ENCODE measurements at regions not wholly inside any gene's neighbourhood (a gene's known extent, or its start where the extent isn't known, plus 50 kb on each side); places are given as distances from the start of the nearest gene placed in this dataset.

- Histone ChIP-seq H3K79me2 (ENCODE audit: insufficient read depth, low read length) (no peaks in the 10 kb centered on the region), H3K27ac (ENCODE audit: low read depth, low read length) (no peak overlapping the region), H3K4me3 (ENCODE audit: insufficient read depth, low read depth, low read length) (no peak overlapping the region), H3K36me3 (ENCODE audit: insufficient read depth, low read length) (no peaks in the 10 kb centered on the region), H3K27me3 (ENCODE audit: insufficient read depth, low read length) (no peaks in the 10 kb centered on the region), H3K4me1 (ENCODE audit: insufficient read depth, low read length) (no peaks in the 10 kb centered on the region), H3K9me3 (ENCODE audit: insufficient read depth, low read depth, low read length) (no peaks in the 10 kb centered on the region), H4K20me1 (ENCODE audit: insufficient read depth, low read length) (no peaks in the 10 kb centered on the region), H3K4me2 (ENCODE audit: low read length) (no peak overlapping the region), H2AFZ (ENCODE audit: low read depth, low read length) (no peak overlapping the region), H3K9ac (ENCODE audit: low read length) (no peak overlapping the region)
- DNase-seq (ENCODE audit: low read depth) (no peak), FAIRE-seq (no peak)
- no peaks in the 10 kb centered on the region for H3K9me3 Mint-ChIP-seq (ENCODE audit: unreplicated experiment)
- H3K27me3 Mint-ChIP-seq (ENCODE audit: low read depth, unreplicated experiment), result peaks cover 49% of the 10 kb centered on the region
- no peaks in the 10 kb centered on the region for H3K4me1 Mint-ChIP-seq (ENCODE audit: low read depth, unreplicated experiment)
- no peak overlapping the region for H3K4me3 Mint-ChIP-seq (ENCODE audit: unreplicated experiment)
- no peaks in the 10 kb centered on the region for H3K36me3 Mint-ChIP-seq (ENCODE audit: low read depth, unreplicated experiment)
- H3K27ac Mint-ChIP-seq (ENCODE audit: unreplicated experiment), result no peak overlapping the region
- TF ChIP-seq CTCF (IDR thresholded peaks at IDR 0.05; ENCODE audit: insufficient read depth, low read depth, low read length), result no peak
- TF ChIP-seq EZH2 (IDR thresholded peaks at IDR 0.05; ENCODE audit: insufficient read depth, low read length), result no peak
Observed at GRCh38 chr11:114776956-114777355, 98.6 kb downstream of the NXPE2 start.

GRCh38 chr11:114779189-114779588 lies 100.9 kb downstream of the NXPE2 start:
- H3K4me3 ChIP-seq (ENCODE audit: insufficient read depth, low read depth, low read length), result no peak overlapping the region
- no peak overlapping the region for H3K4me2 ChIP-seq (ENCODE audit: low read length)
- H3K36me3 Mint-ChIP-seq (ENCODE audit: low read depth, unreplicated experiment), result no peaks in the 10 kb centered on the region
- no peaks in the 10 kb centered on the region for H3K9me3 ChIP-seq (ENCODE audit: insufficient read depth, low read depth, low read length)
- H3K9me3 Mint-ChIP-seq (ENCODE audit: unreplicated experiment), result no peaks in the 10 kb centered on the region
- no peak for DNase-seq (ENCODE audit: low read depth)
- no peak overlapping the region for H3K27ac Mint-ChIP-seq (ENCODE audit: unreplicated experiment)
- no peak overlapping the region for H3K4me3 Mint-ChIP-seq (ENCODE audit: unreplicated experiment)
- peaks cover 42% of the 10 kb centered on the region for H3K27me3 Mint-ChIP-seq (ENCODE audit: low read depth, unreplicated experiment)
- no peak for FAIRE-seq
- H3K9ac ChIP-seq (ENCODE audit: low read length), result no peak overlapping the region
- no peak overlapping the region for H3K27ac ChIP-seq (ENCODE audit: low read depth, low read length)
- no peaks in the 10 kb centered on the region for H3K79me2 ChIP-seq (ENCODE audit: insufficient read depth, low read length)
- no peaks in the 10 kb centered on the region for H3K36me3 ChIP-seq (ENCODE audit: insufficient read depth, low read length)
- H2AFZ ChIP-seq (ENCODE audit: low read depth, low read length), result no peak overlapping the region
- H3K27me3 ChIP-seq (ENCODE audit: insufficient read depth, low read length), result no peaks in the 10 kb centered on the region
- H3K4me1 Mint-ChIP-seq (ENCODE audit: low read depth, unreplicated experiment), result peaks cover 4% of the 10 kb centered on the region
- TF ChIP-seq EZH2 (IDR thresholded peaks at IDR 0.05; ENCODE audit: insufficient read depth, low read length), result no peak
- TF ChIP-seq CTCF (IDR thresholded peaks at IDR 0.05; ENCODE audit: insufficient read depth, low read depth, low read length), result no peak
- H4K20me1 ChIP-seq (ENCODE audit: insufficient read depth, low read length), result no peaks in the 10 kb centered on the region
- no peaks in the 10 kb centered on the region for H3K4me1 ChIP-seq (ENCODE audit: insufficient read depth, low read length)

GRCh38 chr11:114782650-114783310 lies 104.5 kb downstream of the NXPE2 start:
- H3K9me3 Mint-ChIP-seq (ENCODE audit: unreplicated experiment), result no peaks in the 10 kb centered on the region
- H4K20me1 ChIP-seq (ENCODE audit: insufficient read depth, low read length), result no peaks in the 10 kb centered on the region
- peaks cover 4% of the 10 kb centered on the region for H3K4me1 Mint-ChIP-seq (ENCODE audit: low read depth, unreplicated experiment)
- peaks cover 31% of the 10 kb centered on the region for H3K27me3 Mint-ChIP-seq (ENCODE audit: low read depth, unreplicated experiment)
- no peaks in the 10 kb centered on the region for H3K36me3 Mint-ChIP-seq (ENCODE audit: low read depth, unreplicated experiment)
- H3K27ac Mint-ChIP-seq (ENCODE audit: unreplicated experiment), result no peak overlapping the region
- no peak overlapping the region for H3K4me3 Mint-ChIP-seq (ENCODE audit: unreplicated experiment)
- H3K4me1 ChIP-seq (ENCODE audit: insufficient read depth, low read length), result no peaks in the 10 kb centered on the region
- H3K9ac ChIP-seq (ENCODE audit: low read length), result no peak overlapping the region
- FAIRE-seq (no peak), DNase-seq (ENCODE audit: low read depth) (no peak)
- no peak overlapping the region for H3K4me3 ChIP-seq (ENCODE audit: insufficient read depth, low read depth, low read length)
- H2AFZ ChIP-seq (ENCODE audit: low read depth, low read length), result no peak overlapping the region
- no peaks in the 10 kb centered on the region for H3K79me2 ChIP-seq (ENCODE audit: insufficient read depth, low read length)
- no peak overlapping the region for H3K27ac ChIP-seq (ENCODE audit: low read depth, low read length)
- H3K36me3 ChIP-seq (ENCODE audit: insufficient read depth, low read length), result no peaks in the 10 kb centered on the region
- TF ChIP-seq CTCF (IDR thresholded peaks at IDR 0.05; ENCODE audit: insufficient read depth, low read depth, low read length) (no peak), EZH2 (IDR thresholded peaks at IDR 0.05; ENCODE audit: insufficient read depth, low read length) (no peak)
- no peaks in the 10 kb centered on the region for H3K9me3 ChIP-seq (ENCODE audit: insufficient read depth, low read depth, low read length)
- H3K4me2 ChIP-seq (ENCODE audit: low read length), result no peak overlapping the region
- no peaks in the 10 kb centered on the region for H3K27me3 ChIP-seq (ENCODE audit: insufficient read depth, low read length)

Measured in astrocyte (in vitro differentiated cells and primary cell).